GM19463 (cell line): ENCODE measurements at regions not wholly inside any gene's neighbourhood (a gene's known extent, or its start where the extent isn't known, plus 50 kb on each side); places are given as distances from the start of the nearest gene placed in this dataset.

ENCODE experiments used
- ATAC-seq: cut with Tn5 transposase; IDR thresholded peaks from one replicate; pipeline ENCODE4 v1.9.1; 2021; ENCODE audit warnings: mild to moderate bottlenecking, moderate library complexity; ENCODE audit not compliant: unreplicated experiment

DNA sequence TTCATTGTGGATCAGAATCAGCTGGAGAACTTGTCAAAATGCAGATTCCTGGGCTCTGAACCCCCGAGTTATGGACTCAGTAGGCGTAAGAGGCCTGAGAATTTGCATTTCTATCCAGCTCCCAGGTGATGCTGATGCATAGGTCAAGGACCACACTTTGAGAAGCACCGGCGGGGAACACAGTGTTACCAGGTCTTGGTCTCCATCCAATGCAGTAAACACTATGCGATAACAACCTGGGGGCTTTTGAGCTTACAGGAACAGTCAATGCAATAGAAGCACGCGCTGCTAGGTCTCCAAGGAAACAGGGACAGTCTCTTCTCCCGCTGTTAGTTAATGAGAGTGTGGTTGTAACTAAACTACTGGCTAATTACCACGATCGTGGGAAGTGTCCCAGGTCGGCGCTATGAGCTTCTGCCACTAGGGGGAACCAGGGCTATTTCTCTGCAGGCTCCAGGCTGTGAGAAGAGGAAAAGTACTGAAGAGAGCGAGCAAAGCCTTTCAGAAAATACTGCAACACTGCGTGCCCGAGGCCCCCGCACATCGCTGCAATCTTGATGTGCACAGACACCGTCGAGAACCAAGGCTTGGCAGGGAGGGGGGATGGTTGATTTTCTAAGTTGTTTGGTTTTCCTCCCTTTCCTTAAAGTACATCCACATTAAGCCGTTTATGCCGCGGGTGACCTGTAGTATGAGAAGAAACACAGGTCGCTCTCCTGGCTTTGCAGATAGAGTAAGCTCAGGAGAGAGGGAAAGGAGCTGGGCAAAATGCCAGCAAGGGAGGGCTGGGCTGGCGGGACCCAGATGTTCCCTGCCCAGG, 52.0 kb upstream of the KCNA1 start:
- ATAC-seq = peak; percentile 74

DNA sequence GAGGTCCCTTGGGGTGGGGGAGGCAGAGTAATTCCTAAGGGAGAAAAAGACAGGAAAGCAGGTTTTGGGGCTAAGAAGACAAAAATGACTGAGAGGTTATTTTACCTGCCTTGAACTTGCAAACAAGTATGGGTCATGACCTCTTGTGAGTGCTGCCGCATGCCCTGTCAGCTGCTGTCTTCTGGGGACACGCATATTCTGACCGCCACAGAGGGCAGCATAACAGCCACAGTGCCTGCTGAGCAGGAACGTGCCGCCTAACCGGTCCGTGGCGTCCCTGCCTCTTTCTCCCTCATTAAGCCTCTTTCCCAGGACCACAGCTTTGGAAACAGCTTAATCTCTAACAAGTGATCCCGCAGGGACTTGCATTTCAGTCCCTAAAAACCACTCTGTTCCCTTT, 51.3 kb upstream of the KCNA1 start:
- no peak for ATAC-seq

GRCh38 chr12:4859478-4860210, 50.1 kb upstream of the KCNA1 start:
- ATAC-seq = no peak
